ENCODE measurements at regions not wholly inside any gene's neighbourhood (a gene's known extent, or its start where the extent isn't known, plus 50 kb on each side); places are given as distances from the start of the nearest gene placed in this dataset.
"Not testable (repeated sequence)": the region's sequence is repeated elsewhere in the genome, so short reads cannot be mapped to it uniquely, and the experiment has no call there.

- H3K9me3 ChIP-seq (ENCODE audit: control insufficient read depth, insufficient read depth, low read length) = peaks cover 39% of the 10 kb centered on the region
- peaks cover 8 to 42% of the 10 kb centered on the region in 2 donors for H3K9me3 Mint-ChIP-seq
- H3K27me3 ChIP-seq (ENCODE audit: control insufficient read depth, insufficient read depth, low read length) = not testable (repeated sequence)
Observed at GRCh38 chr22:10776358-10776729, 4751.6 kb upstream of the OR11H1 start.

DNA sequence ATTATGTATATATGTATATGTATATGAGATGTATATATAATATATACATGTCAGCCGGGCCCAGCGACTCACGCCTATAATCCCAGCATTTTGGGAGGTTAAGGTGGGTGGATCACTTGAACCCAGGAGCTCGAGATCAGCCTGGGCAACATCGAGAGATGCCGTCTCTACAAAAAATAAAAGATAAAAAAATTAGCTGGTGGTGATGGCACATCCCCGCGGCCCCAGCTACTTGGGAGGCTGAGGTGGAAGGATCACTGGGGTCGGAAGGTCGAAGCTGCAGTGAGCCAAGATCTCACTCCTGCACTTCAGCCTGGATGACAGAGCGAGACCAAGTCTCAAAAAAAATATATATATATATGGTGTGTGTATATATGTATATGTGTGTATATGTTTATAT, 4750.3 kb upstream of the OR11H1 start:
- 80% methylated on average over 10 of the region's 11 CpGs for WGBS (ENCODE audit: insufficient coverage)
- H3K4me3 Mint-ChIP-seq; DNase-seq; ATAC-seq; intact Hi-C loops (cut with micrococcal nuclease); H3K27ac ChIP-seq (ENCODE audit: low read length); H3K36me3 ChIP-seq (ENCODE audit: control insufficient read depth, insufficient read depth, low read length); H3K27me3 ChIP-seq (ENCODE audit: control insufficient read depth, insufficient read depth, low read length); H3K27me3 Mint-ChIP-seq (ENCODE audit: low read depth in 2 of 2); H3K27ac Mint-ChIP-seq; H3K4me3 ChIP-seq (ENCODE audit: low read length); H3K4me1 Mint-ChIP-seq; H3K4me1 ChIP-seq (ENCODE audit: control insufficient read depth, insufficient read depth, low read length): not testable (repeated sequence)
- peaks cover 11 to 49% of the 10 kb centered on the region in 2 donors for H3K9me3 Mint-ChIP-seq
- peaks cover 50% of the 10 kb centered on the region for H3K9me3 ChIP-seq (ENCODE audit: control insufficient read depth, insufficient read depth, low read length)
- peaks cover 29% of the 10 kb centered on the region for H3K36me3 Mint-ChIP-seq

More at GRCh38 chr22:10776358-10776729, 4751.6 kb upstream of the OR11H1 start:
- H3K4me1 ChIP-seq (ENCODE audit: control insufficient read depth, insufficient read depth, low read length); intact Hi-C loops (cut with micrococcal nuclease); DNase-seq; H3K36me3 ChIP-seq (ENCODE audit: control insufficient read depth, insufficient read depth, low read length); H3K27me3 Mint-ChIP-seq (ENCODE audit: low read depth in 2 of 2); ATAC-seq; H3K27ac ChIP-seq (ENCODE audit: low read length); H3K4me3 ChIP-seq (ENCODE audit: low read length); H3K27ac Mint-ChIP-seq; H3K4me3 Mint-ChIP-seq; H3K4me1 Mint-ChIP-seq: not testable (repeated sequence)
- WGBS (ENCODE audit: insufficient coverage) = 67% methylated on average over 7 of the region's 7 CpGs
- peaks cover 20% of the 10 kb centered on the region for H3K36me3 Mint-ChIP-seq

DNA sequence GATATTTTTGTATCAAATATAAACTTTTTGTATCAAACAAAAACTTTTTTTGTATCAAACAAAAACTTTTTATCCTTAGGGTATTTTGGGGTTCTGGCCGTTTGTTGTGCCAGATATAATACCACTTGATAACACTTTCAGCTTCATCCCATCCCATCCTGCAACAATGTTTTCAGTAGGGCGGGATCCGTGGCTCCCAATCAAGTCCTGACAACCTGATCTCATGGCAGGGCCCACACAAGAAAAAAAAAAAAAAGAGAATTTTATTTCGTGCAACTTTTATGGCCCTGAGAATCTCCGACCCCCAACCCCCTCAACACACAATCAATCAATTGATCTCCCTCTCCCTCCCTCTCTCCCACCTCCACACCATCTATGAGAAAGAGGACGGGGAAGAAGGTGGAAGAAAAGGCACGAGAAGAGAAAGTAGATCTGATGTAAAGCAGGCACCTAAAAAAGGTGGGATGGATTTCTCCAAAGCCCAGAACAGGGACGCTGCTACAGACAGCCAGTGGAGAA, 4749.6 kb upstream of the OR11H1 start:
- Mint-ChIP-seq H3K27ac (no peak overlapping the region), H3K4me3 (no peak overlapping the region), H3K9me3 (peaks cover 11 to 48% of the 10 kb centered on the region in 2 donors), H3K36me3 (peaks cover 35% of the 10 kb centered on the region), H3K4me1 (no peaks in the 10 kb centered on the region), H3K27me3 (ENCODE audit: low read depth in 2 of 2) (no peaks in the 10 kb centered on the region)
- WGBS (ENCODE audit: insufficient coverage) = 40% methylated on average over 7 of the region's 8 CpGs
- intact Hi-C loops (cut with micrococcal nuclease) = no loop called here
- H3K4me3 ChIP-seq (ENCODE audit: low read length) = no peak overlapping the region
- DNase-seq = no peak
- ATAC-seq = no peak
- TF ChIP-seq, protein P1, sequence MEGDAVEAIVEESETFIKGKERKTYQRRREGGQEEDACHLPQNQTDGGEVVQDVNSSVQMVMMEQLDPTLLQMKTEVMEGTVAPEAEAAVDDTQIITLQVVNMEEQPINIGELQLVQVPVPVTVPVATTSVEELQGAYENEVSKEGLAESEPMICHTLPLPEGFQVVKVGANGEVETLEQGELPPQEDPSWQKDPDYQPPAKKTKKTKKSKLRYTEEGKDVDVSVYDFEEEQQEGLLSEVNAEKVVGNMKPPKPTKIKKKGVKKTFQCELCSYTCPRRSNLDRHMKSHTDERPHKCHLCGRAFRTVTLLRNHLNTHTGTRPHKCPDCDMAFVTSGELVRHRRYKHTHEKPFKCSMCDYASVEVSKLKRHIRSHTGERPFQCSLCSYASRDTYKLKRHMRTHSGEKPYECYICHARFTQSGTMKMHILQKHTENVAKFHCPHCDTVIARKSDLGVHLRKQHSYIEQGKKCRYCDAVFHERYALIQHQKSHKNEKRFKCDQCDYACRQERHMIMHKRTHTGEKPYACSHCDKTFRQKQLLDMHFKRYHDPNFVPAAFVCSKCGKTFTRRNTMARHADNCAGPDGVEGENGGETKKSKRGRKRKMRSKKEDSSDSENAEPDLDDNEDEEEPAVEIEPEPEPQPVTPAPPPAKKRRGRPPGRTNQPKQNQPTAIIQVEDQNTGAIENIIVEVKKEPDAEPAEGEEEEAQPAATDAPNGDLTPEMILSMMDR (IDR thresholded peaks at IDR 0.05) = no peak
- no peaks in the 10 kb centered on the region for H3K27me3 ChIP-seq (ENCODE audit: control insufficient read depth, insufficient read depth, low read length)
- no peak overlapping the region for H3K27ac ChIP-seq (ENCODE audit: low read length)
- no peaks in the 10 kb centered on the region for H3K4me1 ChIP-seq (ENCODE audit: control insufficient read depth, insufficient read depth, low read length)
- no peaks in the 10 kb centered on the region for H3K36me3 ChIP-seq (ENCODE audit: control insufficient read depth, insufficient read depth, low read length)
- H3K9me3 ChIP-seq (ENCODE audit: control insufficient read depth, insufficient read depth, low read length) = peaks cover 52% of the 10 kb centered on the region

- intact Hi-C loops (cut with micrococcal nuclease); H3K27ac Mint-ChIP-seq; H3K4me1 Mint-ChIP-seq; DNase-seq; H3K27ac ChIP-seq (ENCODE audit: low read length); H3K4me3 Mint-ChIP-seq; H3K27me3 Mint-ChIP-seq (ENCODE audit: low read depth in 2 of 2); H3K4me1 ChIP-seq (ENCODE audit: control insufficient read depth, insufficient read depth, low read length); ATAC-seq; H3K27me3 ChIP-seq (ENCODE audit: control insufficient read depth, insufficient read depth, low read length); H3K4me3 ChIP-seq (ENCODE audit: low read length); H3K36me3 ChIP-seq (ENCODE audit: control insufficient read depth, insufficient read depth, low read length): not testable (repeated sequence)
- peaks cover 52% of the 10 kb centered on the region for H3K9me3 ChIP-seq (ENCODE audit: control insufficient read depth, insufficient read depth, low read length)
- WGBS (ENCODE audit: insufficient coverage) = 81% methylated on average over 5 of the region's 6 CpGs
- peaks cover 36% of the 10 kb centered on the region for H3K36me3 Mint-ChIP-seq
- H3K9me3 Mint-ChIP-seq = peaks cover 11 to 44% of the 10 kb centered on the region in 2 donors
Observed at GRCh38 chr22:10779200-10779599, 4748.8 kb upstream of the OR11H1 start.

GRCh38 chr22:10780281-10780680, 4747.7 kb upstream of the OR11H1 start:
- no peak overlapping the region for H3K27ac Mint-ChIP-seq
- WGBS (ENCODE audit: insufficient coverage) = 65% methylated on average over 8 of the region's 8 CpGs
- H3K27ac ChIP-seq (ENCODE audit: low read length) = no peak overlapping the region
- H3K36me3 Mint-ChIP-seq = peaks cover 35% of the 10 kb centered on the region
- peaks cover 11 to 43% of the 10 kb centered on the region in 2 donors for H3K9me3 Mint-ChIP-seq
- no peaks in the 10 kb centered on the region for H3K4me1 ChIP-seq (ENCODE audit: control insufficient read depth, insufficient read depth, low read length)
- TF ChIP-seq, protein P1 (IDR thresholded peaks at IDR 0.05) = no peak
- ATAC-seq (peak in 2 of 3 donors; percentile 8 to 18), DNase-seq (no peak)
- H3K4me3 ChIP-seq (ENCODE audit: low read length) = no peak overlapping the region
- no peak overlapping the region for H3K4me3 Mint-ChIP-seq
- intact Hi-C loops (cut with micrococcal nuclease) = no loop called here
- H3K4me1 Mint-ChIP-seq = no peaks in the 10 kb centered on the region
- peaks cover 47% of the 10 kb centered on the region for H3K9me3 ChIP-seq (ENCODE audit: control insufficient read depth, insufficient read depth, low read length)
- no peaks in the 10 kb centered on the region for H3K36me3 ChIP-seq (ENCODE audit: control insufficient read depth, insufficient read depth, low read length)
- H3K27me3 ChIP-seq (ENCODE audit: control insufficient read depth, insufficient read depth, low read length) = no peaks in the 10 kb centered on the region
- no peaks in the 10 kb centered on the region for H3K27me3 Mint-ChIP-seq (ENCODE audit: low read depth in 2 of 2)

All from natural killer cell (primary cell).